IMR-90 (cell line): ENCODE measurements at regions not wholly inside any gene's neighbourhood (a gene's known extent, or its start where the extent isn't known, plus 50 kb on each side); places are given as distances from the start of the nearest gene placed in this dataset.

Experiments
- ATAC-seq: fragments of 200-7000 bp; cut with Tn5 transposase; 2 replicates; pipeline ENCODE4 v1.9.1; 2020; ENCODE audit warnings: low read depth, mild to moderate bottlenecking, moderate library complexity
- BruUV-seq: library from RNA; stranded (reverse); fragments of 400-500 nt; replicated peaks from 2 replicates; lab custom pipeline; 2021; lab: Mats Ljungman, UMichigan
- CTCF ChIA-PET: fragments of 300-600 bp; formaldehyde crosslinking; extraction: SDS; loops from one replicate; lab custom pipeline; 2021; ENCODE audit warnings: antibody characterized with exemption; lab: Yijun Ruan, JAX
- POLR2A ChIA-PET: fragments of 300-600 bp; sonication (Branson Sonifier 250); formaldehyde crosslinking; loops from one replicate; lab custom pipeline; 2022; ENCODE audit warnings: antibody characterized with exemption; ENCODE audit not compliant: unreplicated experiment; lab: Charles Lee
- DNase-seq: peaks from one replicate; pipeline ENCODE4 v3.0.0; 2013
- H2AFZ ChIP-seq: replicated peaks from 2 replicates; pipeline ENCODE3; 2013; ENCODE audit warnings: low read length, mild to moderate bottlenecking; ENCODE audit not compliant: poor library complexity
- H2AK5ac ChIP-seq: 2 replicates; pipeline ENCODE4 v1.6.1; 2013; ENCODE audit warnings: low read depth, low read length, inconsistent platforms
- H2AK9ac ChIP-seq: replicated peaks from 2 replicates; pipeline ENCODE3; 2013; ENCODE audit warnings: mild to moderate bottlenecking, low read depth, low read length, moderate library complexity; ENCODE audit not compliant: poor library complexity
- H2BK120ac ChIP-seq: 2 replicates; pipeline ENCODE4 v1.6.1; 2013; ENCODE audit warnings: low read depth, low read length, inconsistent platforms
- H2BK15ac ChIP-seq: 3 replicates; pipeline ENCODE4 v1.6.1; 2013; ENCODE audit warnings: low read depth, low read length, inconsistent platforms
- H2BK20ac ChIP-seq: 2 replicates; pipeline ENCODE4 v1.6.1; 2013; ENCODE audit warnings: low read depth, mild to moderate bottlenecking, inconsistent platforms, low read length, moderate library complexity
- H2BK5ac ChIP-seq: 2 replicates; pipeline ENCODE4 v1.6.1; 2013; ENCODE audit warnings: mild to moderate bottlenecking, low read depth, low read length, inconsistent platforms; ENCODE audit not compliant: poor library complexity, severe bottlenecking
- H3K14ac ChIP-seq: replicated peaks from 2 replicates; pipeline ENCODE4 v1.6.1; 2013; ENCODE audit warnings: low read depth, low read length, inconsistent platforms
- H3K18ac ChIP-seq: 2 replicates; pipeline ENCODE4 v1.6.1; 2013; ENCODE audit warnings: low read depth, low read length, control low read depth
- H3K23ac ChIP-seq: 2 replicates; pipeline ENCODE4 v1.6.1; 2013; ENCODE audit warnings: low read depth, low read length, inconsistent platforms
- H3K27ac ChIP-seq: 2 replicates; pipeline ENCODE4 v1.5.1; 2013; ENCODE audit warnings: mild to moderate bottlenecking, control low read depth, low read length; ENCODE audit not compliant: insufficient read depth
- H3K27me3 ChIP-seq: 2 replicates; pipeline ENCODE4 v1.6.1; 2013; ENCODE audit warnings: low read length; ENCODE audit not compliant: control insufficient read depth, insufficient read depth
- H3K36me3 ChIP-seq: 2 replicates; pipeline ENCODE4 v1.6.1; 2013; ENCODE audit warnings: low read length, mixed read lengths; ENCODE audit not compliant: control insufficient read depth, insufficient read depth
- H3K4ac ChIP-seq: 2 replicates; pipeline ENCODE4 v1.6.1; 2013; ENCODE audit warnings: low read depth, low read length, inconsistent platforms
- H3K4me1 ChIP-seq: 2 replicates; pipeline ENCODE4 v1.6.1; 2013; ENCODE audit warnings: low read length, mixed read lengths; ENCODE audit not compliant: control insufficient read depth, insufficient read depth
- H3K4me2 ChIP-seq: 2 replicates; pipeline ENCODE4 v1.6.1; 2013; ENCODE audit warnings: low read depth, mild to moderate bottlenecking, control low read depth, low read length, moderate library complexity
- H3K4me3 ChIP-seq: 2 replicates; pipeline ENCODE4 v1.5.1; 2013; ENCODE audit warnings: low read depth, mild to moderate bottlenecking, control low read depth, low read length, moderate library complexity; ENCODE audit not compliant: insufficient read depth
- H3K56ac ChIP-seq: 2 replicates; pipeline ENCODE4 v1.6.1; 2013; ENCODE audit warnings: low read length, inconsistent platforms; ENCODE audit not compliant: insufficient read depth; ENCODE audit errors: extremely low read depth
- H3K79me1 ChIP-seq, 2 experiments: 2 replicates each; pipeline ENCODE4 v1.6.1; 2013; ENCODE audit warnings: low read length in 2 of 2, inconsistent platforms in 1 of 2, low read depth in 1 of 2
- H3K9ac ChIP-seq: 2 replicates; pipeline ENCODE4 v1.6.1; 2013; ENCODE audit warnings: low read depth, low read length, control low read depth
- H3K9me1 ChIP-seq: 2 replicates; pipeline ENCODE4 v1.6.1; 2013; ENCODE audit warnings: low read length, inconsistent platforms; ENCODE audit not compliant: insufficient read depth
- H3K9me3 ChIP-seq: 2 replicates; pipeline ENCODE4 v1.6.1; 2013; ENCODE audit warnings: low read length; ENCODE audit not compliant: control insufficient read depth, insufficient read depth
- H4K20me1 ChIP-seq: 2 replicates; pipeline ENCODE4 v1.6.1; 2013; ENCODE audit warnings: low read length, inconsistent platforms; ENCODE audit not compliant: insufficient read depth
- H4K5ac ChIP-seq: 2 replicates; pipeline ENCODE4 v1.6.1; 2013; ENCODE audit warnings: mild to moderate bottlenecking, low read depth, low read length, control low read depth
- H4K8ac ChIP-seq, 2 experiments: 2 replicates each; pipeline ENCODE4 v1.6.1; 2013; ENCODE audit warnings: low read depth in 2 of 2, low read length in 2 of 2, control low read depth in 1 of 2, inconsistent platforms in 1 of 2
- H4K91ac ChIP-seq: 2 replicates; pipeline ENCODE4 v1.6.1; 2013; ENCODE audit warnings: low read depth, low read length, inconsistent platforms; ENCODE audit not compliant: insufficient read depth
- BHLHE40 ChIP-seq: fragments of 150-350 bp; IDR thresholded peaks from 2 replicates; pipeline ENCODE4 v1.6.1; 2016; ENCODE audit warnings: mild to moderate bottlenecking, low read depth, low read length
- CEBPB ChIP-seq: IDR thresholded peaks from 2 replicates; pipeline ENCODE4 v1.6.1; 2012; ENCODE audit warnings: low read depth, low read length, improper control_type of control experiment
- CHD1 ChIP-seq: IDR thresholded peaks from 2 replicates; pipeline ENCODE4 v1.6.1; 2012; ENCODE audit warnings: low read depth, low read length, improper control_type of control experiment
- FOS ChIP-seq: fragments of 150-350 bp; IDR thresholded peaks from 2 replicates; pipeline ENCODE4 v1.6.1; 2016; ENCODE audit warnings: low read depth, low read length
- MAZ ChIP-seq: IDR thresholded peaks from 2 replicates; pipeline ENCODE4 v1.6.1; 2012; ENCODE audit warnings: low read depth, mild to moderate bottlenecking, low read length, improper control_type of control experiment, moderate library complexity, borderline replicate concordance
- MXI1 ChIP-seq: IDR thresholded peaks from 2 replicates; pipeline ENCODE4 v1.6.1; 2012; ENCODE audit warnings: low read depth, mild to moderate bottlenecking, low read length, moderate library complexity, borderline replicate concordance
- NFE2L2 ChIP-seq: fragments of 150-350 bp; IDR thresholded peaks from 2 replicates; pipeline ENCODE4 v1.6.1; 2016; ENCODE audit warnings: low read depth, mild to moderate bottlenecking, low read length
- RAD21 ChIP-seq: IDR thresholded peaks from 2 replicates; pipeline ENCODE4 v1.6.1; 2012; ENCODE audit warnings: low read length, improper control_type of control experiment
- RCOR1 ChIP-seq: IDR thresholded peaks from 2 replicates; pipeline ENCODE4 v1.6.1; 2012; ENCODE audit warnings: mild to moderate bottlenecking, low read length, improper control_type of control experiment; ENCODE audit not compliant: insufficient replicate concordance
- RFX5 ChIP-seq: IDR thresholded peaks from 2 replicates; pipeline ENCODE4 v1.8.0; 2012; ENCODE audit warnings: low read depth, mild to moderate bottlenecking, low read length, moderate library complexity
- SMC3 ChIP-seq: fragments of 150-350 bp; IDR thresholded peaks from 2 replicates; pipeline ENCODE4 v1.6.1; 2016; ENCODE audit warnings: low read depth, mild to moderate bottlenecking, antibody characterized with exemption, low read length, moderate library complexity
- WGBS, 2 experiments: methylation state at CpG; one replicate each; pipeline versions ENCODE4 v1.1.5 to v1.1.7; 2013; ENCODE audit warnings: missing lambda C conversion rate in 2 of 2; ENCODE audit not compliant: insufficient read length in 1 of 2; ENCODE audit errors: extremely low coverage in 2 of 2; 5-methylcytosine and 5-hydroxymethylcytosine counted together
- dilution Hi-C: fragments of 300-500 bp; cut with HindIII; formaldehyde crosslinking; loops from one replicate; pipeline ENCODE4 v1.14.3; 2018; ENCODE audit warnings: low sequenced_read_pairs; ENCODE audit not compliant: unreplicated experiment
- in situ Hi-C: fragments of 300-500 bp; cut with MboI; formaldehyde crosslinking; loops from 3 replicates; pipeline ENCODE4 v1.14.3; 2019; ENCODE audit warnings: low sequenced_read_pairs, inconsistent platforms, mixed read lengths
- intact Hi-C: fragments of 100-400 bp; cut with micrococcal nuclease; formaldehyde crosslinking; loops from 2 replicates; pipeline ENCODE4 v1.10.0; 2022
- TF ChIP-seq, protein P1 (sequence below): fragments of 150-350 bp; IDR thresholded peaks from 2 replicates; pipeline ENCODE4 v1.6.1; 2016; ENCODE audit warnings: low read depth, mild to moderate bottlenecking, low read length, moderate library complexity, borderline replicate concordance
- TF ChIP-seq, protein P2 (sequence below): conservative IDR thresholded peaks from 2 replicates; pipeline ENCODE4 v1.5.1; 2012; ENCODE audit warnings: mild to moderate bottlenecking, low read depth, low read length, improper control_type of control experiment
- TF ChIP-seq, protein P3 (sequence below): fragments of 150-350 bp; IDR thresholded peaks from 2 replicates; pipeline ENCODE4 v1.6.1; 2017; ENCODE audit warnings: mild to moderate bottlenecking, antibody characterized with exemption, low read length, low read depth

DNA sequence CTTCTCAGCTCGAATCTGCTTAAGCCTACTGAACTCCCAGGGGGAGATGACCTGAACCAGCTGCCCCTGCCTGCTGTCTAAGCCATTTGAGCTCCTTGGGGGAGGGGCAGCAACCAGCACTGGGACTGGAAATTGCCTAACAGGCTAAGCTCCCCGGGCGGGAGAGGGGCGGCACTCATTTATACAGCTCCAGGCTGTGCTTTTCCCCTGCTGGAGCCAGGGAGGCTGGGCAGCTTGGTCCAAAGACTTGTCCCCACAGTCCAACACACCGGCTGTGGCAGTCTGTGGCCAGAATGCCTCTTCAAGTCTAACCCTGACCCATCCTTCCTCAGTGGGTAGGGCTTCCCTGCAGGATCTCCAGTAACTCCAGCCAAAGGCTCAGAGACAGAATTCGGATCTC is 1241.5 kb downstream of the ROBO2 start:
- no peak for DNase-seq
- no peak overlapping the region for H4K5ac ChIP-seq
- ATAC-seq = no peak
- POLR2A ChIA-PET = no interaction called here
- dilution Hi-C loops (no loop called here), intact Hi-C loops (no loop called here), in situ Hi-C loops (no loop called here)
- no peak overlapping the region for H2BK5ac ChIP-seq
- H4K8ac ChIP-seq = no peak overlapping the region
- H3K79me1 ChIP-seq = no peaks in the 10 kb centered on the region
- H3K4me2 ChIP-seq = no peak overlapping the region
- H2BK15ac ChIP-seq = no peak overlapping the region
- H2BK20ac ChIP-seq = no peak overlapping the region
- H3K4me1 ChIP-seq = no peaks in the 10 kb centered on the region
- H2AK5ac ChIP-seq = no peak overlapping the region
- H3K18ac ChIP-seq = no peak overlapping the region
- H3K56ac ChIP-seq = no peak overlapping the region
- H4K91ac ChIP-seq = no peak overlapping the region
- no peak overlapping the region for H3K14ac ChIP-seq
- TF ChIP-seq CHD1 (no peak), SMC3 (no peak), RAD21 (no peak), BHLHE40 (no peak), MAZ (no peak), NFE2L2 (no peak), MXI1 (no peak), RFX5 (no peak), FOS (no peak), CEBPB (no peak), RCOR1 (no peak)
- TF ChIP-seq, protein P1, sequence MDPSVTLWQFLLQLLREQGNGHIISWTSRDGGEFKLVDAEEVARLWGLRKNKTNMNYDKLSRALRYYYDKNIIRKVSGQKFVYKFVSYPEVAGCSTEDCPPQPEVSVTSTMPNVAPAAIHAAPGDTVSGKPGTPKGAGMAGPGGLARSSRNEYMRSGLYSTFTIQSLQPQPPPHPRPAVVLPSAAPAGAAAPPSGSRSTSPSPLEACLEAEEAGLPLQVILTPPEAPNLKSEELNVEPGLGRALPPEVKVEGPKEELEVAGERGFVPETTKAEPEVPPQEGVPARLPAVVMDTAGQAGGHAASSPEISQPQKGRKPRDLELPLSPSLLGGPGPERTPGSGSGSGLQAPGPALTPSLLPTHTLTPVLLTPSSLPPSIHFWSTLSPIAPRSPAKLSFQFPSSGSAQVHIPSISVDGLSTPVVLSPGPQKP = no peak
- TF ChIP-seq, protein P2, sequence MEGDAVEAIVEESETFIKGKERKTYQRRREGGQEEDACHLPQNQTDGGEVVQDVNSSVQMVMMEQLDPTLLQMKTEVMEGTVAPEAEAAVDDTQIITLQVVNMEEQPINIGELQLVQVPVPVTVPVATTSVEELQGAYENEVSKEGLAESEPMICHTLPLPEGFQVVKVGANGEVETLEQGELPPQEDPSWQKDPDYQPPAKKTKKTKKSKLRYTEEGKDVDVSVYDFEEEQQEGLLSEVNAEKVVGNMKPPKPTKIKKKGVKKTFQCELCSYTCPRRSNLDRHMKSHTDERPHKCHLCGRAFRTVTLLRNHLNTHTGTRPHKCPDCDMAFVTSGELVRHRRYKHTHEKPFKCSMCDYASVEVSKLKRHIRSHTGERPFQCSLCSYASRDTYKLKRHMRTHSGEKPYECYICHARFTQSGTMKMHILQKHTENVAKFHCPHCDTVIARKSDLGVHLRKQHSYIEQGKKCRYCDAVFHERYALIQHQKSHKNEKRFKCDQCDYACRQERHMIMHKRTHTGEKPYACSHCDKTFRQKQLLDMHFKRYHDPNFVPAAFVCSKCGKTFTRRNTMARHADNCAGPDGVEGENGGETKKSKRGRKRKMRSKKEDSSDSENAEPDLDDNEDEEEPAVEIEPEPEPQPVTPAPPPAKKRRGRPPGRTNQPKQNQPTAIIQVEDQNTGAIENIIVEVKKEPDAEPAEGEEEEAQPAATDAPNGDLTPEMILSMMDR = no peak
- TF ChIP-seq, protein P3, sequence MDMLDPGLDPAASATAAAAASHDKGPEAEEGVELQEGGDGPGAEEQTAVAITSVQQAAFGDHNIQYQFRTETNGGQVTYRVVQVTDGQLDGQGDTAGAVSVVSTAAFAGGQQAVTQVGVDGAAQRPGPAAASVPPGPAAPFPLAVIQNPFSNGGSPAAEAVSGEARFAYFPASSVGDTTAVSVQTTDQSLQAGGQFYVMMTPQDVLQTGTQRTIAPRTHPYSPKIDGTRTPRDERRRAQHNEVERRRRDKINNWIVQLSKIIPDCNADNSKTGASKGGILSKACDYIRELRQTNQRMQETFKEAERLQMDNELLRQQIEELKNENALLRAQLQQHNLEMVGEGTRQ = no peak
- H3K23ac ChIP-seq = no peak overlapping the region
- no peak overlapping the region for H2AFZ ChIP-seq
- no peaks in the 10 kb centered on the region for H4K20me1 ChIP-seq
- BruUV-seq = no TSS peak
- CTCF ChIA-PET = no interaction called here
- no peak overlapping the region for H2BK120ac ChIP-seq
- H3K27me3 ChIP-seq = no peaks in the 10 kb centered on the region
- H2AK9ac ChIP-seq = no peak overlapping the region
- no peaks in the 10 kb centered on the region for H3K36me3 ChIP-seq
- no peaks in the 10 kb centered on the region for H3K9me3 ChIP-seq
- no CpG with 5 or more reads among the region's 6 CpGs for WGBS, 2 experiments
- H3K4me3 ChIP-seq = no peak overlapping the region
- H3K9me1 ChIP-seq = no peaks in the 10 kb centered on the region
- no peak overlapping the region for H3K9ac ChIP-seq
- no peak overlapping the region for H3K4ac ChIP-seq
- no peak overlapping the region for H3K27ac ChIP-seq
